Cardiac muscle cell (in vitro differentiated cells and primary cell): ENCODE measurements at regions not wholly inside any gene's neighbourhood (a gene's known extent, or its start where the extent isn't known, plus 50 kb on each side); places are given as distances from the start of the nearest gene placed in this dataset.

Source experiments
- DNase-seq, 2 donors: peaks; one replicate each; pipeline versions ENCODE4 v3.0.0 to v3.0.0-alpha.2; 2010 to 2017; ENCODE audit warnings: low read depth in 1 of 2, low spot score in 1 of 2
- H3K27ac ChIP-seq: fragments of 200-600 bp; sonication (generic); 2 replicates; pipeline ENCODE4 v1.5.1; 2016
- H3K27me3 ChIP-seq: fragments of 200-600 bp; sonication (generic); 2 replicates; pipeline ENCODE4 v1.6.0; 2016; ENCODE audit warnings: control low read depth
- H3K36me3 ChIP-seq: fragments of 200-600 bp; sonication (generic); 2 replicates; pipeline ENCODE4 v1.5.1; 2016; ENCODE audit warnings: control low read depth
- H3K4me1 ChIP-seq: fragments of 200-600 bp; sonication (generic); 2 replicates; pipeline ENCODE4 v1.8.1; 2017; ENCODE audit warnings: low read depth, mild to moderate bottlenecking, mixed run types
- H3K4me3 ChIP-seq: fragments of 200-600 bp; sonication (generic); 2 replicates; pipeline ENCODE4 v1.5.1; 2016; ENCODE audit warnings: mild to moderate bottlenecking
- H3K9me3 ChIP-seq: fragments of 200-600 bp; sonication (generic); 2 replicates; pipeline ENCODE4 v1.5.1; 2017; ENCODE audit warnings: low read depth, mild to moderate bottlenecking, control low read depth
- TF ChIP-seq, protein P1 (sequence below): IDR thresholded peaks from 2 replicates; pipeline ENCODE4 v1.5.1; 2012; ENCODE audit warnings: low read depth, mild to moderate bottlenecking, low read length

- Histone ChIP-seq H3K27me3 (no peaks in the 10 kb centered on the region), H3K4me1 (no peaks in the 10 kb centered on the region), H3K9me3 (no peaks in the 10 kb centered on the region), H3K36me3 (no peaks in the 10 kb centered on the region), H3K27ac (no peak overlapping the region), H3K4me3 (no peak overlapping the region)
- TF ChIP-seq, protein P1, sequence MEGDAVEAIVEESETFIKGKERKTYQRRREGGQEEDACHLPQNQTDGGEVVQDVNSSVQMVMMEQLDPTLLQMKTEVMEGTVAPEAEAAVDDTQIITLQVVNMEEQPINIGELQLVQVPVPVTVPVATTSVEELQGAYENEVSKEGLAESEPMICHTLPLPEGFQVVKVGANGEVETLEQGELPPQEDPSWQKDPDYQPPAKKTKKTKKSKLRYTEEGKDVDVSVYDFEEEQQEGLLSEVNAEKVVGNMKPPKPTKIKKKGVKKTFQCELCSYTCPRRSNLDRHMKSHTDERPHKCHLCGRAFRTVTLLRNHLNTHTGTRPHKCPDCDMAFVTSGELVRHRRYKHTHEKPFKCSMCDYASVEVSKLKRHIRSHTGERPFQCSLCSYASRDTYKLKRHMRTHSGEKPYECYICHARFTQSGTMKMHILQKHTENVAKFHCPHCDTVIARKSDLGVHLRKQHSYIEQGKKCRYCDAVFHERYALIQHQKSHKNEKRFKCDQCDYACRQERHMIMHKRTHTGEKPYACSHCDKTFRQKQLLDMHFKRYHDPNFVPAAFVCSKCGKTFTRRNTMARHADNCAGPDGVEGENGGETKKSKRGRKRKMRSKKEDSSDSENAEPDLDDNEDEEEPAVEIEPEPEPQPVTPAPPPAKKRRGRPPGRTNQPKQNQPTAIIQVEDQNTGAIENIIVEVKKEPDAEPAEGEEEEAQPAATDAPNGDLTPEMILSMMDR, result no peak
- DNase-seq, result no peak
These were observed 299.4 kb downstream of the CTTN start for GRCh38 chr11:70697701-70698100.

DNA sequence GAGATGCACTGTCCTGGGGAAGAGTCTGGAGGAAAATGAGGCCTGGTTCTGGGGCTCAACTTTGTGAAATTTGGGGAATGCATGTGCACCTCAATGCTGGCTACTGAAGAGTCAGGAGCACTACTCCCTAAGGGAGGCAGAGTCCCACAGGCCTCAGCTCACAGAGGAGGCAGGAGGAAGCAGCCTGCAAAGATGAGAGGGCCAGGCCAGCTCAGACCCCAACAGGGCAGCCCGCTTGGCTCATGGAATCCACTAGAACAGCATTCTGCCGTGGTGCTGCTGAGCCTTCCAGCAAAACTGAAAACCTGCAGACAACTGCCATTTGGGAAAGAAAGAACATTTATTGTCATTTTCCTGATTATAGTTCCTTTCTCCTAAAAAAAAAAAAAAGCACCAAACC is 300.5 kb downstream of the CTTN start:
- no peaks in the 10 kb centered on the region for H3K4me1 ChIP-seq
- no peak overlapping the region for H3K27ac ChIP-seq
- no peak for DNase-seq
- no peaks in the 10 kb centered on the region for H3K27me3 ChIP-seq
- TF ChIP-seq, protein P1, result no peak
- H3K9me3 ChIP-seq, result no peaks in the 10 kb centered on the region
- no peak overlapping the region for H3K4me3 ChIP-seq
- no peaks in the 10 kb centered on the region for H3K36me3 ChIP-seq

DNA sequence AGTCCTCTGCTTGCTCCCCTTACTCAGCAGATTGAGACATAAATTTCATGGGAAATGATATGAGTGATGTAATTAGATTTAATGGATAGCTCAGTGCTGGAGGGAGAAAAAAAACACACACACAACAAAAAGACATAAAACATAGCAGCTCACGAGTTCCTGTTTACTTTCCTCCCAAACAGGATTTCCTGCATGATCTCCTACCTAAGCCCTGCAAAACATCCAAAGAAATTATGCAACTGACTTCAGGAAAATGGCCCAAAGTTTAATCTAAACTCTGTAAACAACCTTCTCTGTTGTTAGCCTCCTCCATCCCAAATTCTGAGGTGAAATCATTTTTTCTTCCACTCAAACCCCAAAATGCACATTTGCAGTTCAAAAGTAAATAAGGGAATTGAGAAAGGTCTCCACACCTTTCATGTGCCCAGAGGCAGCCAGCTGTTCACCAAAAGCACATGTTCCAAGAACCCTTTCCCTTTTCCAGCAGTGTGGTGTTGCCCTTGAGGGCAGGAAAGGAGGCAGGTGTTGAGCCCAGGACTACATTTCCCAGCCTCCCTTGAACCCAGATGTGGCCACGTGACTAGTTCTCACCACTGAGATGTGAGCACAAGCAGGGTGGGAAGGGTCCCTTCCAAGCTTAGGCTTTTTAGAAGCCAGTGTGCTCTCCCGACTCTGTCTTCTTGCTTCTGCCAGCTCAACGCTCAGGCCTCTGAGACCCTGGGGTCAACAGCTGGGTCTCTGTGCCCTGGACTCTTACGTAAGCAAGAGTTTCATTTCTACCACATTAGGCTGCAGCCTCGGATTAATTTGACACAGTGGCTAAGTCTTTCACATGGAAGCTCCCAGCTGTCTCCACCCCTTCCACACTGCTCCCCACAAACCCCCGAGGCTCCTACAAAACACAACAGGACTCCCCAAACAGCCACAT is 301.2 kb downstream of the CTTN start:
- H3K27ac ChIP-seq, result no peak overlapping the region
- peak in 1 of 2 donors; percentile 35 for DNase-seq

DNA sequence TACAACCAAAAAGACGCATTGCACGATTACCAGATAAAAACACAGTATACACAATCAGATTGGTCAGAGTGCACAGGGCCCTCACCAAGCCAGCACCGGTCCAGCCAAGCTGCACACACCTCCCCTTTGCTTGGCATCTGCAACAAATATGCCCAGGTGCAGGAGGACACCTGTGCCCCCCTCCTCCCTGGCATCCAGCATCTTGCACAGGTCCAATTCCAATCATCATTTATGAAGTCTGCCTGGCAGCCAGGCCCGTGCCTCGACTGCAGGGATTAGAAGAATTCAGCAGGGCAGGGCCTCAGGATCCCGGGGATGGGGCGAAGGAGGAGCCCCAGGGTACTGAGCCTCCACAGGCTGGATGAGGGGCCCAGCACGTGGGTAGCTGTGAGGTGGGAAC is 302.1 kb downstream of the CTTN start:
- no peak overlapping the region for H3K4me3 ChIP-seq
- TF ChIP-seq, protein P1, result no peak
- H3K36me3 ChIP-seq, result no peaks in the 10 kb centered on the region
- H3K27me3 ChIP-seq, result no peaks in the 10 kb centered on the region
- H3K4me1 ChIP-seq, result no peaks in the 10 kb centered on the region
- no peak for DNase-seq
- no peak overlapping the region for H3K27ac ChIP-seq
- no peaks in the 10 kb centered on the region for H3K9me3 ChIP-seq

More for the DNA sequence above, 301.2 kb downstream of the CTTN start:
- H3K4me3 ChIP-seq, result no peak overlapping the region
- TF ChIP-seq, protein P1, result no peak
- H3K36me3 ChIP-seq, result no peaks in the 10 kb centered on the region
- H3K9me3 ChIP-seq, result no peaks in the 10 kb centered on the region
- H3K4me1 ChIP-seq, result no peaks in the 10 kb centered on the region
- H3K27me3 ChIP-seq, result no peaks in the 10 kb centered on the region

- no peak overlapping the region for H3K27ac ChIP-seq
- H3K9me3 ChIP-seq, result no peaks in the 10 kb centered on the region
- H3K36me3 ChIP-seq, result no peaks in the 10 kb centered on the region
- H3K4me1 ChIP-seq, result no peaks in the 10 kb centered on the region
- TF ChIP-seq, protein P1, result no peak
- H3K27me3 ChIP-seq, result no peaks in the 10 kb centered on the region
- DNase-seq, result no peak
- H3K4me3 ChIP-seq, result no peak overlapping the region
These were observed 302.5 kb downstream of the CTTN start for GRCh38 chr11:70700871-70701270.
